GM23248 (cell line): ENCODE measurements at regions not wholly inside any gene's neighbourhood (a gene's known extent, or its start where the extent isn't known, plus 50 kb on each side); places are given as distances from the start of the nearest gene placed in this dataset.

Experiments
- DNase-seq: peaks from one replicate; pipeline ENCODE4 v3.0.0-alpha.2; 2015
- H2AFZ ChIP-seq: fragments of 200-600 bp; sonication (generic); 2 replicates; pipeline ENCODE4 v1.6.1; 2016; ENCODE audit warnings: antibody characterized with exemption
- H3F3A ChIP-seq: fragments of 200-600 bp; sonication (generic); 2 replicates; pipeline ENCODE4 v1.6.1; 2016; ENCODE audit warnings: mild to moderate bottlenecking, antibody characterized with exemption, mixed run types; ENCODE audit not compliant: insufficient read depth
- H3K27ac ChIP-seq: fragments of 200-600 bp; sonication (generic); 2 replicates; pipeline ENCODE4 v1.5.1; 2016; ENCODE audit warnings: mild to moderate bottlenecking
- H3K27me3 ChIP-seq: fragments of 200-600 bp; sonication (generic); replicated peaks from 2 replicates; pipeline ENCODE4 v1.6.1; 2016; ENCODE audit warnings: mild to moderate bottlenecking; ENCODE audit not compliant: insufficient read depth
- H3K36me3 ChIP-seq: fragments of 200-600 bp; sonication (generic); 2 replicates; pipeline ENCODE4 v1.6.1; 2016; ENCODE audit warnings: low read depth, mild to moderate bottlenecking
- H3K4me1 ChIP-seq: fragments of 200-600 bp; sonication (generic); 2 replicates; pipeline ENCODE4 v1.6.1; 2016; ENCODE audit warnings: mild to moderate bottlenecking; ENCODE audit not compliant: insufficient read depth
- H3K4me2 ChIP-seq: fragments of 200-600 bp; sonication (generic); one replicate; pipeline ENCODE4 v1.6.1; 2016; ENCODE audit warnings: mild to moderate bottlenecking; ENCODE audit not compliant: unreplicated experiment
- H3K4me3 ChIP-seq: fragments of 200-600 bp; sonication (generic); 2 replicates; pipeline ENCODE4 v1.5.1; 2016; ENCODE audit warnings: mild to moderate bottlenecking
- H3K79me2 ChIP-seq: fragments of 200-600 bp; sonication (generic); 2 replicates; pipeline ENCODE4 v1.6.1; 2016; ENCODE audit warnings: mild to moderate bottlenecking; ENCODE audit not compliant: insufficient read depth
- H3K9ac ChIP-seq: fragments of 200-600 bp; sonication (generic); 2 replicates; pipeline ENCODE4 v1.6.1; 2016; ENCODE audit warnings: mild to moderate bottlenecking
- H3K9me2 ChIP-seq: fragments of 200-600 bp; sonication (generic); 2 replicates; pipeline ENCODE4 v1.6.1; 2016; ENCODE audit warnings: mixed run types, mild to moderate bottlenecking, moderate library complexity; ENCODE audit not compliant: insufficient read depth
- H3K9me3 ChIP-seq: fragments of 200-600 bp; sonication (generic); one replicate; pipeline ENCODE4 v1.6.1; 2017; ENCODE audit warnings: low read depth
- H4K20me1 ChIP-seq: fragments of 200-600 bp; sonication (generic); 2 replicates; pipeline ENCODE4 v1.6.0; 2016; ENCODE audit not compliant: insufficient read depth
- EZH2 ChIP-seq: fragments of 200-600 bp; sonication (generic); IDR thresholded peaks from 2 replicates; pipeline ENCODE4 v1.6.1; 2018; ENCODE audit warnings: antibody characterized with exemption, mild to moderate bottlenecking; ENCODE audit not compliant: insufficient read depth, poor library complexity, severe bottlenecking
- EZH2phosphoT487 ChIP-seq: fragments of 200-600 bp; sonication (generic); IDR thresholded peaks from 2 replicates; pipeline ENCODE4 v1.6.1; 2018; ENCODE audit warnings: antibody characterized with exemption, moderate library complexity, mild to moderate bottlenecking, low read depth; ENCODE audit not compliant: insufficient read depth
- WGBS, 2 experiments: methylation state at CpG; one replicate each; pipeline ENCODE4 v1.1.6; 2015 to 2017; ENCODE audit warnings: low lambda C conversion rate in 2 of 2, low coverage in 1 of 2; ENCODE audit errors: missing lambda C conversion rate in 2 of 2; 5-methylcytosine and 5-hydroxymethylcytosine counted together
- in situ Hi-C: fragments of 300-500 bp; cut with MboI; formaldehyde crosslinking; loops from 2 replicates; pipeline ENCODE4 v1.15.0; 2020

GRCh38 chr6:113182370-113183141 is 674.6 kb upstream of the MARCKS start:
- H3K9me2 ChIP-seq, result no peaks in the 10 kb centered on the region
- H3K27ac ChIP-seq, result peak overlapping the region; percentile 92
- H4K20me1 ChIP-seq, result no peaks in the 10 kb centered on the region
- peaks cover 42% of the 10 kb centered on the region for H3K4me1 ChIP-seq
- peaks cover 39% of the 10 kb centered on the region for H3F3A ChIP-seq
- no peaks in the 10 kb centered on the region for H3K9me3 ChIP-seq
- TF ChIP-seq EZH2phosphoT487, result no peak
- TF ChIP-seq EZH2, result no peak
- H3K4me3 ChIP-seq, result peak overlapping the region; percentile 38
- 0 out of 2 replicates have a peak overlapping the region, but pooled peaks have one; percentile 58 for H3K9ac ChIP-seq
- peak; percentile 80 for DNase-seq
- H3K27me3 ChIP-seq, result no peaks in the 10 kb centered on the region
- H3K79me2 ChIP-seq, result no peaks in the 10 kb centered on the region
- no peak overlapping the region for H2AFZ ChIP-seq
- H3K4me2 ChIP-seq, result peak overlapping the region; percentile 75
- no peaks in the 10 kb centered on the region for H3K36me3 ChIP-seq
- in situ Hi-C loops, result no loop called here
- 0 to 1% methylated on average over 3 of the region's 3 CpGs for WGBS, 2 experiments

GRCh38 chr6:113184291-113184690 is 672.9 kb upstream of the MARCKS start:
- Histone ChIP-seq H3K36me3 (no peaks in the 10 kb centered on the region), H3F3A (peaks cover 39% of the 10 kb centered on the region), H3K9me3 (no peaks in the 10 kb centered on the region), H3K4me1 (peaks cover 42% of the 10 kb centered on the region), H3K4me3 (no peak overlapping the region), H3K27ac (peak overlapping the region; percentile 92), H3K9me2 (no peaks in the 10 kb centered on the region), H3K4me2 (peak overlapping the region; percentile 27), H4K20me1 (no peaks in the 10 kb centered on the region), H3K9ac (peak overlapping the region; percentile 10), H2AFZ (peak overlapping the region; percentile 63; the same call in 1 of the 2 replicates), H3K27me3 (no peaks in the 10 kb centered on the region), H3K79me2 (no peaks in the 10 kb centered on the region)
- TF ChIP-seq EZH2 (no peak), EZH2phosphoT487 (no peak)
- in situ Hi-C loops, result no loop called here
- DNase-seq, result peak; percentile 95
- WGBS, 2 experiments, result 0 to 2% methylated on average over 3 of the region's 3 CpGs

GRCh38 chr6:113184736-113185135 is 672.4 kb upstream of the MARCKS start:
- Histone ChIP-seq H3K9me2 (no peaks in the 10 kb centered on the region), H3F3A (peaks cover 39% of the 10 kb centered on the region), H3K9ac (peak overlapping the region; percentile 10), H3K27me3 (no peaks in the 10 kb centered on the region), H3K27ac (peak overlapping the region; percentile 92), H3K9me3 (no peaks in the 10 kb centered on the region), H4K20me1 (no peaks in the 10 kb centered on the region), H3K4me3 (no peak overlapping the region), H3K4me2 (peak overlapping the region; percentile 27), H3K79me2 (no peaks in the 10 kb centered on the region), H3K36me3 (no peaks in the 10 kb centered on the region), H3K4me1 (peaks cover 42% of the 10 kb centered on the region), H2AFZ (peak overlapping the region; percentile 44)
- in situ Hi-C loops, result no loop called here
- TF ChIP-seq EZH2phosphoT487 (no peak), EZH2 (no peak)
- WGBS, 2 experiments, result 26 to 27% methylated on average over 2 of the region's 2 CpGs
- DNase-seq, result peak; percentile 47

GRCh38 chr6:113185299-113185698 is 671.8 kb upstream of the MARCKS start:
- Histone ChIP-seq H3K27me3 (no peaks in the 10 kb centered on the region), H3K36me3 (no peaks in the 10 kb centered on the region), H3K27ac (peak overlapping the region; percentile 92), H3F3A (peaks cover 39% of the 10 kb centered on the region), H3K4me1 (peaks cover 42% of the 10 kb centered on the region), H3K9me2 (no peaks in the 10 kb centered on the region), H2AFZ (peak overlapping the region; percentile 44), H3K4me3 (no peak overlapping the region), H3K9me3 (no peaks in the 10 kb centered on the region), H3K9ac (peak overlapping the region; percentile 10), H4K20me1 (no peaks in the 10 kb centered on the region), H3K79me2 (no peaks in the 10 kb centered on the region), H3K4me2 (peak overlapping the region; percentile 27)
- in situ Hi-C loops, result no loop called here
- no peak for TF ChIP-seq EZH2
- no peak for TF ChIP-seq EZH2phosphoT487
- peak; percentile 10 for DNase-seq
